DND-41 (cell line): ENCODE measurements at regions not wholly inside any gene's neighbourhood (a gene's known extent, or its start where the extent isn't known, plus 50 kb on each side); places are given as distances from the start of the nearest gene placed in this dataset.
"Not testable (repeated sequence)": the region's sequence is repeated elsewhere in the genome, so short reads cannot be mapped to it uniquely, and the experiment has no call there.

Experiments
- ATAC-seq: fragments of 200-7000 bp; cut with Tn5 transposase; 3 replicates; pipeline ENCODE4 v1.9.1; 2021; ENCODE audit warnings: low read depth; ENCODE audit not compliant: insufficient read depth
- DNase-seq: peaks from one replicate; pipeline ENCODE4 v3.0.0-alpha.2; 2020
- H2AFZ ChIP-seq: 2 replicates; pipeline ENCODE4 v1.6.0; 2012; ENCODE audit warnings: low read depth, low read length
- H3K27ac ChIP-seq: 2 replicates; pipeline ENCODE4 v1.5.1; 2012; ENCODE audit warnings: low read length, inconsistent platforms
- H3K27me3 ChIP-seq: fragments of 200-600 bp; sonication (generic); 2 replicates; pipeline ENCODE4 v1.6.0; 2012; ENCODE audit warnings: low read length, mild to moderate bottlenecking, inconsistent platforms; ENCODE audit not compliant: insufficient read depth, poor library complexity
- H3K36me3 ChIP-seq: 2 replicates; pipeline ENCODE4 v1.5.1; 2012; ENCODE audit warnings: low read length, inconsistent platforms; ENCODE audit not compliant: insufficient read depth
- H3K4me1 ChIP-seq: 2 replicates; pipeline ENCODE4 v1.5.1; 2012; ENCODE audit warnings: mild to moderate bottlenecking, low read length; ENCODE audit not compliant: insufficient read depth
- H3K4me2 ChIP-seq: 2 replicates; pipeline ENCODE4 v1.6.0; 2012; ENCODE audit warnings: mild to moderate bottlenecking, moderate library complexity, low read length, inconsistent platforms; ENCODE audit not compliant: insufficient read depth
- H3K4me3 ChIP-seq, 2 experiments: fragments of 200-600 bp in 1 of 2; shearing (Covaris generic) in 1 of 2; 2 replicates each; pipeline ENCODE4 v1.5.1; 2012 to 2016; ENCODE audit warnings: inconsistent platforms in 2 of 2, low read length in 2 of 2, mild to moderate bottlenecking in 2 of 2, low read depth in 1 of 2, moderate library complexity in 1 of 2
- H3K79me2 ChIP-seq: 2 replicates; pipeline ENCODE4 v1.6.0; 2012; ENCODE audit warnings: low read length, inconsistent platforms; ENCODE audit not compliant: insufficient read depth
- H3K9ac ChIP-seq: 2 replicates; pipeline ENCODE4 v1.6.0; 2012; ENCODE audit warnings: low read depth, mild to moderate bottlenecking, inconsistent platforms, low read length, moderate library complexity
- H3K9me3 ChIP-seq: 2 replicates; pipeline ENCODE4 v1.5.1; 2012; ENCODE audit warnings: low read length, moderate library complexity, mild to moderate bottlenecking, inconsistent platforms; ENCODE audit not compliant: insufficient read depth, severe bottlenecking
- H4K20me1 ChIP-seq: 2 replicates; pipeline ENCODE4 v1.6.0; 2012; ENCODE audit warnings: low read length; ENCODE audit not compliant: insufficient read depth
- CTCF ChIP-seq: IDR thresholded peaks from 2 replicates; pipeline ENCODE4 v1.5.1; 2012; ENCODE audit warnings: borderline replicate concordance, low read length, moderate library complexity, mild to moderate bottlenecking; ENCODE audit not compliant: poor library complexity, severe bottlenecking; ENCODE audit errors: extremely low read depth
- EZH2 ChIP-seq: IDR thresholded peaks from 3 replicates; pipeline ENCODE4 v1.6.1; 2012; ENCODE audit warnings: borderline replicate concordance, low read depth, mild to moderate bottlenecking, moderate library complexity, low read length, inconsistent platforms; ENCODE audit not compliant: severe bottlenecking

GRCh38 chr9:22975951-22976350 lies 529.3 kb downstream of the DMRTA1 start:
- no peaks in the 10 kb centered on the region for H3K79me2 ChIP-seq
- no peak overlapping the region for H3K27ac ChIP-seq
- no peak overlapping the region for H3K4me3 ChIP-seq
- no peak for DNase-seq
- no peaks in the 10 kb centered on the region for H3K27me3 ChIP-seq
- TF ChIP-seq CTCF (no peak), EZH2 (no peak)
- H4K20me1 ChIP-seq = no peaks in the 10 kb centered on the region
- no peak overlapping the region for H3K9ac ChIP-seq
- ATAC-seq = no peak
- no peaks in the 10 kb centered on the region for H3K9me3 ChIP-seq
- no peaks in the 10 kb centered on the region for H3K4me1 ChIP-seq
- no peak overlapping the region for H2AFZ ChIP-seq
- no peak overlapping the region for H3K4me2 ChIP-seq
- H3K36me3 ChIP-seq = no peaks in the 10 kb centered on the region

- no peaks in the 10 kb centered on the region for H4K20me1 ChIP-seq
- H2AFZ ChIP-seq = no peak overlapping the region
- DNase-seq (no peak), ATAC-seq (no peak)
- TF ChIP-seq CTCF = no peak
- no peak for TF ChIP-seq EZH2
- no peaks in the 10 kb centered on the region for H3K79me2 ChIP-seq
- no peak overlapping the region for H3K4me3 ChIP-seq
- no peak overlapping the region for H3K4me2 ChIP-seq
- no peaks in the 10 kb centered on the region for H3K9me3 ChIP-seq
- no peak overlapping the region for H3K9ac ChIP-seq
- no peaks in the 10 kb centered on the region for H3K36me3 ChIP-seq
- no peak overlapping the region for H3K27ac ChIP-seq
- H3K27me3 ChIP-seq = no peaks in the 10 kb centered on the region
- no peaks in the 10 kb centered on the region for H3K4me1 ChIP-seq
Observed at GRCh38 chr9:22976454-22976853, 529.8 kb downstream of the DMRTA1 start.

- not testable (repeated sequence) for H3K79me2 ChIP-seq, H3K9ac ChIP-seq, DNase-seq, H3K9me3 ChIP-seq, H3K36me3 ChIP-seq, ATAC-seq, H3K27ac ChIP-seq, H4K20me1 ChIP-seq, H2AFZ ChIP-seq, H3K27me3 ChIP-seq, H3K4me1 ChIP-seq, H3K4me3 ChIP-seq, H3K4me2 ChIP-seq
Observed at GRCh38 chr9:22980429-22980828, 533.8 kb downstream of the DMRTA1 start.

GRCh38 chr9:22986556-22986955 lies 539.9 kb downstream of the DMRTA1 start:
- Histone ChIP-seq H3K4me2 (no peak overlapping the region), H3K79me2 (no peaks in the 10 kb centered on the region), H3K27ac (no peak overlapping the region), H3K4me3 (no peak overlapping the region), H3K9ac (no peak overlapping the region), H3K27me3 (no peaks in the 10 kb centered on the region), H3K36me3 (no peaks in the 10 kb centered on the region), H2AFZ (no peak overlapping the region), H3K4me1 (no peaks in the 10 kb centered on the region), H4K20me1 (no peaks in the 10 kb centered on the region), H3K9me3 (no peaks in the 10 kb centered on the region)
- TF ChIP-seq CTCF (no peak), EZH2 (no peak)
- DNase-seq = no peak
- no peak for ATAC-seq
